Stimulated activated naive CD8-positive, alpha-beta T cell treated with anti-CD3 and anti-CD28 coated beads, Interleukin-15, Interleukin-2, amounts not matched to agents 100 ng/mL and 50 ng/mL, for 24 hours (primary cell): ENCODE measurements at regions not wholly inside any gene's neighbourhood (a gene's known extent, or its start where the extent isn't known, plus 50 kb on each side); places are given as distances from the start of the nearest gene placed in this dataset.
"Not testable (repeated sequence)": the region's sequence is repeated elsewhere in the genome, so short reads cannot be mapped to it uniquely, and the experiment has no call there.

Source experiments
- H3K27ac Mint-ChIP-seq: one replicate; pipeline ENCODE4 v1.8.0; 2021; ENCODE audit warnings: mild to moderate bottlenecking, mixed read lengths
- H3K27me3 Mint-ChIP-seq: one replicate; pipeline ENCODE4 v1.8.0; 2021; ENCODE audit warnings: mixed read lengths
- H3K36me3 Mint-ChIP-seq: one replicate; pipeline ENCODE4 v1.8.0; 2021; ENCODE audit warnings: low read depth, mixed read lengths
- H3K4me1 Mint-ChIP-seq: one replicate; pipeline ENCODE4 v1.8.0; 2021; ENCODE audit warnings: low read depth, mixed read lengths
- H3K4me3 Mint-ChIP-seq: one replicate; pipeline ENCODE4 v1.8.0; 2021; ENCODE audit warnings: mild to moderate bottlenecking, mixed read lengths
- H3K9me3 Mint-ChIP-seq: one replicate; pipeline ENCODE4 v1.8.0; 2021; ENCODE audit warnings: mixed read lengths

DNA sequence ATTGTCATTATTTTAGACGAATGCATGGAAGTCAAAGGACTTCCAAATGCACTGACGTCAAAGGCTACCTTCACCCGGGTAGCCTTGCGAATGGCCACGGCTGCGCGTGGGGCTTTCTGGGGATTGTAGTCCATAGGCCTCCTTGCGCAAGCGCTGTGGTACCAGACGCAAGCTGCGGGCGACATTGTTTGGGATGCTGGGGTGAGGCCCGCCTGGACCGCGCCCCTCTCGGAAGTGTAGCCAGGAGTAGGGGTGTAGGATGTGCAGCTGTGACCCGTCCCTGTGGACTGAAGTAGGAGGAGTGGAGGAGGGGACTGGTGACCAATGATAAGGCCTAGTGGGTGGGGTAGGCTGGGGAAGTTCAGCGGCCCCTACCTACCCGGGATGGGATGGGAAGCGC, 720.0 kb upstream of the DEFB115 start:
- H3K4me1 Mint-ChIP-seq, result not testable (repeated sequence)

GRCh38 chr20:30540330-30541069, 717.0 kb upstream of the DEFB115 start:
- not testable (repeated sequence) for H3K4me3 Mint-ChIP-seq, H3K9me3 Mint-ChIP-seq, H3K4me1 Mint-ChIP-seq, H3K36me3 Mint-ChIP-seq, H3K27ac Mint-ChIP-seq, H3K27me3 Mint-ChIP-seq

More for the DNA sequence above, 720.0 kb upstream of the DEFB115 start:
- not testable (repeated sequence) for H3K27me3 Mint-ChIP-seq, H3K27ac Mint-ChIP-seq, H3K9me3 Mint-ChIP-seq, H3K36me3 Mint-ChIP-seq, H3K4me3 Mint-ChIP-seq

- H3K27me3 Mint-ChIP-seq, H3K4me1 Mint-ChIP-seq, H3K4me3 Mint-ChIP-seq, H3K27ac Mint-ChIP-seq, H3K36me3 Mint-ChIP-seq: not testable (repeated sequence)
- H3K9me3 Mint-ChIP-seq, result peaks cover 19% of the 10 kb centered on the region
These were observed 706.2 kb upstream of the DEFB115 start for GRCh38 chr20:30551236-30551635.

DNA sequence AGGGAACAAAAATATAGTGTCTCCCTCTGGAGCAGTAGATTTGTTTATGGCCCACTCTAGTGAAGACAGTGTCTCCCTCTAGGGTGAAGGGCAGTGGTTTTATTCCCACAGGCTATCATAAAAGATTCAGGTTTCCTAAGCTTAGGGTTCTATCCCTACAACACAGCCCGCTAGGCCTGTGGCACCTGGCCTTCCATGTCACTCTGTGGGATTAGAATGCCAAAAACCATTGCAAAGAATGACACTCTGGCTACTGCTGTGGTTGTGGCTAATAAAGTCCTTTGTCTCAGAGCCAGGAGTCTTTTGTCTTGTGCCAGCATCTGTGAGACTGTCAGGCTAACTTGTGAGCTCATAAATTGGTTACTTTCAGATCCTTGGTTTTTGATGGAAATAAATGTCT, 700.7 kb upstream of the DEFB115 start:
- H3K36me3 Mint-ChIP-seq, H3K9me3 Mint-ChIP-seq, H3K27me3 Mint-ChIP-seq, H3K4me3 Mint-ChIP-seq, H3K27ac Mint-ChIP-seq, H3K4me1 Mint-ChIP-seq: not testable (repeated sequence)

DNA sequence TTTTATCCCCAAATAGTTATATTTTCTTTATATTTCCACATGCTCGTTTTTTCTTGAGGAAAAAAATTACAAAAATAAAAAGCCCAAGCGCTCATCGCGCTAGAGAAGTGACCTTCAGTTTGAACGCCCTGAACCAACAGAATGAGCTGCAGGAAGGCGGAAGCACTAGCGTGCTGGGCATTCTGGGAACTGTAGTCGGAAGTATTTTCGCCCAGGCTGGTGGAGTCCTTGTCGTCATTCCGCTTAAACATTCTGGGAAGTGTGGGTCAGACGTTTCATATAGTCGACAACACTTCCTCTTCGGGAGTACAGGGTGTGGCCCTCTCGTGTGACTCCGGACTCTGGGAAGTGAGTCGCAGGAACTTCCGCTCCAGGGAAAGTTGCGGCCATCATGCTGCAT, 692.4 kb upstream of the DEFB115 start:
- not testable (repeated sequence) for H3K4me3 Mint-ChIP-seq, H3K27me3 Mint-ChIP-seq, H3K4me1 Mint-ChIP-seq, H3K36me3 Mint-ChIP-seq, H3K27ac Mint-ChIP-seq, H3K9me3 Mint-ChIP-seq

- not testable (repeated sequence) for H3K4me3 Mint-ChIP-seq, H3K4me1 Mint-ChIP-seq, H3K27me3 Mint-ChIP-seq
These were observed 687.6 kb upstream of the DEFB115 start for GRCh38 chr20:30569867-30570266.

DNA sequence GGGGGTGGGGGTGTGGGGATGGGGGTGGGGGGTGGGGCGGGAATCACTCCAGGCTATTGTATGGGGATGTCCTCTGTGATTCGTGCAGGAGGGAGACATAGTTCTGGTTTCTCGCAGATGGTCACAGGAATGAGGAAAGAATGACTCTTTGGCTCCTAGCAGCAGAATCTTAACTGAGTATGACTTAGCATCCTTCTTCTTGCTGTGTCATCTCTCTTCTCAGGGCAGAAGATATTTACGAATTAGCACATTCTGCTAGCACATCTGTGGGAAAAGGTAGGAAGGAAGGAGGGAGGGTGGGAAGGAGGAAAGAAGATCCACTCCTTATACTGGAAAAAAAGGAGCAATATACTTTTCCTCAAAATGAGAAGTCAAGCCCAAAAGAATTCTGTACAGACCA, 686.8 kb upstream of the DEFB115 start:
- H3K4me1 Mint-ChIP-seq, H3K27me3 Mint-ChIP-seq, H3K27ac Mint-ChIP-seq, H3K36me3 Mint-ChIP-seq, H3K9me3 Mint-ChIP-seq, H3K4me3 Mint-ChIP-seq: not testable (repeated sequence)

More at GRCh38 chr20:30569867-30570266, 687.6 kb upstream of the DEFB115 start:
- H3K36me3 Mint-ChIP-seq, H3K9me3 Mint-ChIP-seq, H3K27ac Mint-ChIP-seq: not testable (repeated sequence)

DNA sequence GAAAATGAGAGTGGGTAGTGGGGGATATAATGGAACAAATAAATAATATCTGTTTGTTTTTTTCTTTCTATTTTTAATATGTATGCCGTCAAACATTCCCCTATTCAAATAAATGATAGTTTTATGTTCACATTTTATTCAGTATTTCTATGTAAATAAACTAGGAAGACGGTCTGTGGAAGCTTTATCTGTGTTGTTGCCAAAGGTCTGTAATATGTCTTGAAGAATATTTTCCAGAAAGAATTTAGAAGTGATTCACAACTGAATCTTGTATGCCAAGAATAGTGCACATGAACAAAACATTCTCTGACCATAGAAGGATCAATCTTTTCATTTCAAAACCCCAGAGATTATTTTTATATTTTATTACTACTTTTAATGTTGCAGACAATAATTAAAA, 683.1 kb upstream of the DEFB115 start:
- H3K27me3 Mint-ChIP-seq, H3K4me1 Mint-ChIP-seq, H3K27ac Mint-ChIP-seq, H3K36me3 Mint-ChIP-seq, H3K4me3 Mint-ChIP-seq, H3K9me3 Mint-ChIP-seq: not testable (repeated sequence)

GRCh38 chr20:30579069-30579468, 678.4 kb upstream of the DEFB115 start:
- not testable (repeated sequence) for H3K27ac Mint-ChIP-seq, H3K27me3 Mint-ChIP-seq, H3K9me3 Mint-ChIP-seq, H3K36me3 Mint-ChIP-seq, H3K4me1 Mint-ChIP-seq, H3K4me3 Mint-ChIP-seq

- not testable (repeated sequence) for H3K9me3 Mint-ChIP-seq, H3K27ac Mint-ChIP-seq, H3K27me3 Mint-ChIP-seq, H3K36me3 Mint-ChIP-seq, H3K4me3 Mint-ChIP-seq, H3K4me1 Mint-ChIP-seq
These were observed 677.5 kb upstream of the DEFB115 start for GRCh38 chr20:30579824-30580438.

- not testable (repeated sequence) for H3K9me3 Mint-ChIP-seq, H3K4me1 Mint-ChIP-seq, H3K27ac Mint-ChIP-seq, H3K27me3 Mint-ChIP-seq, H3K4me3 Mint-ChIP-seq, H3K36me3 Mint-ChIP-seq
These were observed 675.6 kb upstream of the DEFB115 start for GRCh38 chr20:30581839-30582238.

DNA sequence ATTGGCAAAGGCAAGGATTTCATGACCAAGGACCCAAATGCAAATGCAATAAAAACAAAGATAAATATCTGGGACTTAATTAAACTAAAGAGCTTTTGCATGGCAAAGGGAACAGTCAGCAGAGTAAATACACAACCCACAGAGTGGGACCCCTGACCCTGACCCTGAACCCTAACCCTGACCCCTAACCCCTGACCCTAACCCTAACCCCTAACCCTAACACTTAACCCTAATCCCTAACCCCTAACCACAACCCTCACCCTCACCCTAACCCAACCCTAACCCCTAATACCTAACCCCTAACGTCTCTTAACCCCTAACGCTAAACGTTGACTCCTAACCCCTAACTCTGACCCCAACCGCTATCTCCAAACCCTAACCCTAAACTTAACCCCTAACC, 673.1 kb upstream of the DEFB115 start:
- not testable (repeated sequence) for H3K27me3 Mint-ChIP-seq, H3K9me3 Mint-ChIP-seq, H3K4me1 Mint-ChIP-seq, H3K4me3 Mint-ChIP-seq, H3K36me3 Mint-ChIP-seq, H3K27ac Mint-ChIP-seq

- not testable (repeated sequence) for H3K4me1 Mint-ChIP-seq, H3K9me3 Mint-ChIP-seq, H3K36me3 Mint-ChIP-seq
These were observed 672.1 kb upstream of the DEFB115 start for GRCh38 chr20:30585244-30585796.

GRCh38 chr20:30586178-30586577, 671.3 kb upstream of the DEFB115 start:
- not testable (repeated sequence) for H3K4me1 Mint-ChIP-seq, H3K27ac Mint-ChIP-seq, H3K36me3 Mint-ChIP-seq, H3K9me3 Mint-ChIP-seq, H3K27me3 Mint-ChIP-seq, H3K4me3 Mint-ChIP-seq

More at GRCh38 chr20:30585244-30585796, 672.1 kb upstream of the DEFB115 start:
- not testable (repeated sequence) for H3K27me3 Mint-ChIP-seq, H3K27ac Mint-ChIP-seq, H3K4me3 Mint-ChIP-seq

- no peak overlapping the region for H3K4me3 Mint-ChIP-seq
- no peaks in the 10 kb centered on the region for H3K27me3 Mint-ChIP-seq
- peaks cover 6% of the 10 kb centered on the region for H3K9me3 Mint-ChIP-seq
- H3K36me3 Mint-ChIP-seq, result no peaks in the 10 kb centered on the region
- no peaks in the 10 kb centered on the region for H3K4me1 Mint-ChIP-seq
- H3K27ac Mint-ChIP-seq, result no peak overlapping the region
These were observed 663.9 kb upstream of the DEFB115 start for GRCh38 chr20:30593572-30593971.

- no peak overlapping the region for H3K27ac Mint-ChIP-seq
- no peaks in the 10 kb centered on the region for H3K27me3 Mint-ChIP-seq
These were observed 663.4 kb upstream of the DEFB115 start for GRCh38 chr20:30594112-30594511.

More at GRCh38 chr20:30594112-30594511, 663.4 kb upstream of the DEFB115 start:
- peaks cover 6% of the 10 kb centered on the region for H3K9me3 Mint-ChIP-seq
- no peak overlapping the region for H3K4me3 Mint-ChIP-seq
- H3K36me3 Mint-ChIP-seq, result no peaks in the 10 kb centered on the region
- H3K4me1 Mint-ChIP-seq, result no peaks in the 10 kb centered on the region
